ENCODE measurements at regions not wholly inside any gene's neighbourhood (a gene's known extent, or its start where the extent isn't known, plus 50 kb on each side); places are given as distances from the start of the nearest gene placed in this dataset.
A peak's percentile ranks its signal among the peaks of the same experiment; 100 is the strongest.
"Not testable (repeated sequence)": the region's sequence is repeated elsewhere in the genome, so short reads cannot be mapped to it uniquely, and the experiment has no call there.

DNA sequence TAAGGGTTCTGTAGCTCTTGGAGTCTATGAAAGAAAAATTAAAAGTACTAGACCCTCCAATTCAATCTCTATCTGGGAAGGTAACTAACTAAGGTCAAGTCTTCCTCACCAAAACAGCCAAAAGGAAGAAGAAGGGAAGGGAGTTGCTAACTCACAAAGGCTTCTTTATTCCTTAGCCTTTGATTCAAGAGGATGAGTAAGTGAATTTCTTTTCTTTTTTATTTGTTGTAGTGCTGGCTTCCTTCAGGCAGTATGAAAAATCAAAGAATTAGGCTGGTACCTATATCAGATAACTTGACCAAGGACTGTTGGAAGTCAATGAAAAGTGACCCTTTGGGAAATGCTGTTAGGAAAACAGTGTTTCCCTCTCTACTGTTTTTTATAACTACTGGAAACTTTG, 144.4 kb upstream of the NRIP1 start:
- TF ChIP-seq, protein P1, sequence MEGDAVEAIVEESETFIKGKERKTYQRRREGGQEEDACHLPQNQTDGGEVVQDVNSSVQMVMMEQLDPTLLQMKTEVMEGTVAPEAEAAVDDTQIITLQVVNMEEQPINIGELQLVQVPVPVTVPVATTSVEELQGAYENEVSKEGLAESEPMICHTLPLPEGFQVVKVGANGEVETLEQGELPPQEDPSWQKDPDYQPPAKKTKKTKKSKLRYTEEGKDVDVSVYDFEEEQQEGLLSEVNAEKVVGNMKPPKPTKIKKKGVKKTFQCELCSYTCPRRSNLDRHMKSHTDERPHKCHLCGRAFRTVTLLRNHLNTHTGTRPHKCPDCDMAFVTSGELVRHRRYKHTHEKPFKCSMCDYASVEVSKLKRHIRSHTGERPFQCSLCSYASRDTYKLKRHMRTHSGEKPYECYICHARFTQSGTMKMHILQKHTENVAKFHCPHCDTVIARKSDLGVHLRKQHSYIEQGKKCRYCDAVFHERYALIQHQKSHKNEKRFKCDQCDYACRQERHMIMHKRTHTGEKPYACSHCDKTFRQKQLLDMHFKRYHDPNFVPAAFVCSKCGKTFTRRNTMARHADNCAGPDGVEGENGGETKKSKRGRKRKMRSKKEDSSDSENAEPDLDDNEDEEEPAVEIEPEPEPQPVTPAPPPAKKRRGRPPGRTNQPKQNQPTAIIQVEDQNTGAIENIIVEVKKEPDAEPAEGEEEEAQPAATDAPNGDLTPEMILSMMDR (conservative IDR thresholded peaks at IDR 0.05): no peak
- no peak overlapping the region for H3K27ac ChIP-seq

DNA sequence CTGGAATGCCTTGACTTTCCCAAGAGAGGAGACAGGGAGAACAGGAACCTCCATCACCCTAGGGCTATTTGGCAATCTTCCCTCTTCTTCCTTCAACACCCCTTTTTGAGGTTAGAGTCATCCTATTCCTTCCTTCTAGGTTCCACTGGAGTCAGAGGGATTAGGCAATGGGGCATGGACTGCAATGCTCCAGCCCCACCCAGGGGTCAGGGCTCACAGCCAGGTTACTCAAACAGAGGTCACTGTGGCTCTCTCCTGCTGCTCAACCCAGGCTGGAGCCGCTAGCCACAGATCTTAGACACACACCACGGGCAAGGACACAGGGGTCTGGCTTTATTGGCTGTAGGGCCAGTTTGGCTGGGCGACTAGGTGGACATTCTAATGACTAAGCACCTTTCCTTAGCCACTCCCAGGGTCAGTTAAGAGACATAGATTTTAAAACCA, 145.5 kb upstream of the NRIP1 start:
- H3K27ac ChIP-seq: no peak overlapping the region
- TF ChIP-seq, protein P1 (conservative IDR thresholded peaks at IDR 0.05): no peak

DNA sequence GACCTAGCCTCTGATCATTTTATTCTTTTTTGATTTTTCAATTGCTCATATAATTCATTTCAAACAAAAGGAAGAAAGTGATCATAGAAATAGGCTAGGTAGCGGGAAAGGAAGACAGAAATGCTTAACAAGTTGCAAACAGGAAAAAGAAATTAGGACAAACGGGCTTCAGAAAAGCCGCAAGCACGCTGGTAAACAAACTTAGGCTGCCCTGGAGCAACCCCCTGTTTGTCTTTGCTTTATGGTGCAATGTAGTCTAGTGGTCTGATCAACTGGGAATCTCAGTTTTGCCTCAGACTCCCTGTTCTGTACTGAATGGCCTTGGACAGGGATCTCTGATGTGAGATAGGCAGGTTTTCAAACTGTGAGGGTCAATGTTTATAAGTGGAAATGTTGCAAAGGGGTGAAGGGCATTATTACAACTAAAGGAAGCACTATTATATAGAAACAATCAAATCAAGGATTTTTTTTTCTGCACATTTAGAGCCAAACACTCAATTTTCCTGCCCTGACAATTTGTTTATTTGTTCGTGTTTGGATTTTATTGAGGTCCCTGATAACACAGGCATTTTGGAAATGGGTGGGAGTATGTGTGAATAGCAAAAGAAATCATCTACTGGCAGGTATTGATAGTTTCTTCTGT, 146.8 kb upstream of the NRIP1 start:
- no peak overlapping the region for H3K27ac ChIP-seq
- TF ChIP-seq, protein P1 (conservative IDR thresholded peaks at IDR 0.05): no peak

DNA sequence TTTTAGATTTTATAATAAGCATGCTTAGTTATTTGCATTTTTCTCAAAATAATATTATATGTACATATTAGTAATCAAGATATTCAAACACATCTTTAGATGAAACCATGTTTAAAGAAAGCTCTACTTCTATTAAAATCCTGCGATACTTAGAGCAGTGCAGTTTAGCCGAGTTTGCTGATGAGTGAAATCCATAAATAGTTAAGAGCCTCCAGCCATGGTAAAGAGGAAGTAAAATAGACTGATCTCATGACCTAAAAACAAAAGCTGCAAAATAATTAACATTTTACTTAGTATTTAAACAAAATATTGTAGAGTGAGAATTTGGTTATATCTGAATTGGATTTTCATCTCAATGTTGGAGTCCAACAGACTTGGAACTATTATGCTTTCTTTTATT, 147.4 kb upstream of the NRIP1 start:
- no peak overlapping the region for H3K27ac ChIP-seq
- TF ChIP-seq, protein P1 (conservative IDR thresholded peaks at IDR 0.05): no peak

DNA sequence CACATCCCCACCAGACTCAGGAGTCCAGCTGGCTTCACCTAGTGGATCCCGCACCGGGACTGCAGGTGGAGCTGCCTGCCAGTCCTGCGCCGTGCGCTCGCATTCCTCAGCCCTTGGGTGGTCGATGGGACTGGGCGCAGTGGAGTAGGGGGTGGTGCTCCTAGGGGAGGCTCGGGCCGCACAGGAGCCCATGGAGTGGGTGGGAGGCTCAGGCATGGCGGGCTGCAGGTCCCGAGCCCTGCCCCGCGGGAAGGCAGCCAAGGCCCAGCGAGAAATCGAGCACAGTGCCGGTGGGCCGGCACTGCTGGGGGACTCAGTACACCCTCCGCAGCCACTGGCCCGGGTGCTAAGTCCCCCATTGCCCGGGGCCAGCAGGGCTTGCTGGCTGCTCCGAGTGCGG, 153.7 kb upstream of the NRIP1 start:
- not testable (repeated sequence) for H3K27ac ChIP-seq

DNA sequence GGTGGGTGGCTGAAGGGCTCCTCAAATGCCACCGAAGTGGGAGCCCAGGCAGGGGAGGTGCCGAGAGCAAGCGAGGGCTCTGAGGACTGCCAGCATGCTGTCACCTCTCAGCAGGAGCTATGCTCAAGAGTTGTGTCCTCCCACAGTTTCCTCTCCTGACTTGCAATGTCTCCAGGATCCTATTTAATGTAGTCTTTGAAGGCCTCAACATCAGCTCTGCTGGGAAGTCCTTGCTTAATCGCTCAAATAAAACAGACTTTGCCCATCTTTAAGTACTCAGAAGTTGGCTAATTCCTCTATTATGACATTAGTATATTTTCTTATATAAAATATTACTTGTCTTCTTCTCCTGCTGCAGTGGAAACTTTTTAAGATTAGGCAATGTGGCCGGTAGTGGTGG, 154.2 kb upstream of the NRIP1 start:
- peak overlapping the region; percentile 76 for H3K27ac ChIP-seq
- TF ChIP-seq, protein P1 (conservative IDR thresholded peaks at IDR 0.05): no peak

DNA sequence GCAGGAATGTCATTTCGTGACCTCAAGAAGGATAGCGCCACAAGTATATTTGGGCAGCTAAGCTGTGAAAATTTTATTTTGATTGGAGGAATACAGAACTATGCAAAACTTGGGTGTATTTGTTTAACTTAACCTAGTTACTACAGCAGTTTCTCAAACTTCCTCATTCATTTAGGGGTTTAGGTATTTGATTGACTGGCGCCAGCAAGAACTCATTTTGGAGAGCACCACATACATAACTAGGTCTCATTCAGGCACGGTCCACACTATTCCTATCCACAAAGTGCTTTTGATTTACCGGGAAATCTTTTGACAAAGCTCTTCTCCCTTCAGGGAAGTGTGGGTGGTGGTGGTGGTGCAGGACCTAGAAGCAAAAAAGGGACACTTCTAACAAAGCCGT, 155.1 kb upstream of the NRIP1 start:
- H3K27ac ChIP-seq: peak overlapping the region; percentile 76
- TF ChIP-seq, protein P1 (conservative IDR thresholded peaks at IDR 0.05): no peak

DNA sequence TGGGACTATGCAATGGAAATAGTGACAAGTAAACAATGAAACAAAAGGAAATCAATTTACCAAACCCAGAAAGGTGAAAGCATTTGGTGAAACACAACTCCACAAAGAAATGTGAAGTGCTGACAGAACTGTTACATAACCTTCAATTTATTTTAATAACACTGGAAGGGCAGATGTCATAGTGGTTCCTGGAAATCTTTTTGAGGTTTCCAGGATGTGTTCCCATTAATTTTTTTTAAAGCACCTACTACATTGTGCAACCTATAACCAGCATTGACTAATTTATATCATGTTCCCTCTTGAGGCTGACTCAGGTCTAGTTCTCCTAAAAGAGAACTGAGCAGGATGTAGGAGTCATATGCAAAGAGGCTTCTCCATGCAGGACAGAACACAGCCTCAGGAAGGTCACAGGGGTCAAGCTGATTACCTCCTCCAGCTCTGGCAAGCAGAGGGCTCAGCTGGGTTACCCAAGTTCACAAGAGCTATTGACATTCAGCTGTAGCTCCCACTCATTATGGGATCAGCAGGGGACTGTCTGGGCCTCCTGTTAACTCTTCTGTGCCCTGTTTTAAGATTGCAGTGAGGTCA, 157.1 kb upstream of the NRIP1 start:
- TF ChIP-seq, protein P1 (conservative IDR thresholded peaks at IDR 0.05): no peak
- H3K27ac ChIP-seq: peak overlapping the region; percentile 76; the same call in 1 of the 2 replicates

Data from VCaP (cell line).